ENCODE measurements at regions not wholly inside any gene's neighbourhood (a gene's known extent, or its start where the extent isn't known, plus 50 kb on each side); places are given as distances from the start of the nearest gene placed in this dataset.
"Not testable (repeated sequence)": the region's sequence is repeated elsewhere in the genome, so short reads cannot be mapped to it uniquely, and the experiment has no call there.

- H3K36me3 ChIP-seq (ENCODE audit: control insufficient read depth in 4 of 4, insufficient read depth in 4 of 4, low read length in 3 of 4) = no peaks in the 10 kb centered on the region
- ChIA-PET CTCF (no interaction called here), POLR2A (no interaction called here)
- H3K4me3 ChIP-seq (ENCODE audit: control insufficient read depth in 1 of 7, extremely low read depth in 1 of 7, insufficient read depth in 4 of 7, low read depth in 2 of 7, low read length in 6 of 7) = no peak overlapping the region
- DNase-seq = no peak
- H3K4me1 ChIP-seq (ENCODE audit: control extremely low read depth in 1 of 4, control insufficient read depth in 4 of 4, insufficient read depth in 4 of 4, low read length in 3 of 4) = no peaks in the 10 kb centered on the region
- no peak overlapping the region for H3K27ac ChIP-seq (ENCODE audit: insufficient read depth in 1 of 2, low read depth in 1 of 2, low read length in 2 of 2, poor library complexity in 1 of 2, severe bottlenecking in 2 of 2)
- no peaks in the 10 kb centered on the region for H3K9me3 ChIP-seq (ENCODE audit: control extremely low read depth in 1 of 5, control insufficient read depth in 4 of 5, insufficient read depth in 2 of 5, low read depth in 1 of 5, low read length in 4 of 5)
- H3K27me3 ChIP-seq (replicated peaks in 2 of 5; ENCODE audit: control insufficient read depth in 4 of 5, insufficient read depth in 5 of 5, low read length in 4 of 5) = no peaks in the 10 kb centered on the region
These were observed 226.8 kb downstream of the AEBP2 start for GRCh38 chr12:19666070-19666469.

- no peak for DNase-seq
- Histone ChIP-seq H3K27me3 (replicated peaks in 2 of 5; ENCODE audit: control insufficient read depth in 4 of 5, insufficient read depth in 5 of 5, low read length in 4 of 5) (no peaks in the 10 kb centered on the region), H3K4me1 (ENCODE audit: control extremely low read depth in 1 of 4, control insufficient read depth in 4 of 4, insufficient read depth in 4 of 4, low read length in 3 of 4) (no peaks in the 10 kb centered on the region), H3K9me3 (ENCODE audit: control extremely low read depth in 1 of 5, control insufficient read depth in 4 of 5, insufficient read depth in 2 of 5, low read depth in 1 of 5, low read length in 4 of 5) (no peaks in the 10 kb centered on the region), H3K27ac (ENCODE audit: insufficient read depth in 1 of 2, low read depth in 1 of 2, low read length in 2 of 2, poor library complexity in 1 of 2, severe bottlenecking in 2 of 2) (no peak overlapping the region), H3K36me3 (ENCODE audit: control insufficient read depth in 4 of 4, insufficient read depth in 4 of 4, low read length in 3 of 4) (no peaks in the 10 kb centered on the region), H3K4me3 (ENCODE audit: control insufficient read depth in 1 of 7, extremely low read depth in 1 of 7, insufficient read depth in 4 of 7, low read depth in 2 of 7, low read length in 6 of 7) (no peak overlapping the region)
- WGBS (ENCODE audit: insufficient coverage) = 100% methylated on average over 1 of the region's 1 CpG
- ChIA-PET POLR2A (no interaction called here), CTCF (no interaction called here)
These were observed 230.5 kb downstream of the AEBP2 start for GRCh38 chr12:19669793-19670192.

- no peaks in the 10 kb centered on the region for H3K27me3 ChIP-seq (replicated peaks in 2 of 5; ENCODE audit: control insufficient read depth in 4 of 5, insufficient read depth in 5 of 5, low read length in 4 of 5)
- no peaks in the 10 kb centered on the region for H3K4me1 ChIP-seq (ENCODE audit: control extremely low read depth in 1 of 4, control insufficient read depth in 4 of 4, insufficient read depth in 4 of 4, low read length in 3 of 4)
- DNase-seq = no peak
- no peak overlapping the region for H3K4me3 ChIP-seq (ENCODE audit: control insufficient read depth in 1 of 7, extremely low read depth in 1 of 7, insufficient read depth in 4 of 7, low read depth in 2 of 7, low read length in 6 of 7)
- H3K9me3 ChIP-seq (ENCODE audit: control extremely low read depth in 1 of 5, control insufficient read depth in 4 of 5, insufficient read depth in 2 of 5, low read depth in 1 of 5, low read length in 4 of 5) = no peaks in the 10 kb centered on the region
- CTCF ChIA-PET = no interaction called here
- H3K27ac ChIP-seq (ENCODE audit: insufficient read depth in 1 of 2, low read depth in 1 of 2, low read length in 2 of 2, poor library complexity in 1 of 2, severe bottlenecking in 2 of 2) = no peak overlapping the region
- POLR2A ChIA-PET = no interaction called here
- no peaks in the 10 kb centered on the region for H3K36me3 ChIP-seq (ENCODE audit: control insufficient read depth in 4 of 4, insufficient read depth in 4 of 4, low read length in 3 of 4)
These were observed 232.4 kb downstream of the AEBP2 start for GRCh38 chr12:19671695-19672094.

- CTCF ChIA-PET = interaction anchor here (1.5 kb wide), 1 partner anchor 60 kb away, joined by 3 read pairs; no protein-coding TSS in a partner anchor
- Histone ChIP-seq H3K36me3 (ENCODE audit: control insufficient read depth in 4 of 4, insufficient read depth in 4 of 4, low read length in 3 of 4) (no peaks in the 10 kb centered on the region), H3K27me3 (replicated peaks in 2 of 5; ENCODE audit: control insufficient read depth in 4 of 5, insufficient read depth in 5 of 5, low read length in 4 of 5) (no peaks in the 10 kb centered on the region), H3K4me1 (ENCODE audit: control extremely low read depth in 1 of 4, control insufficient read depth in 4 of 4, insufficient read depth in 4 of 4, low read length in 3 of 4) (no peaks in the 10 kb centered on the region), H3K27ac (ENCODE audit: insufficient read depth in 1 of 2, low read depth in 1 of 2, low read length in 2 of 2, poor library complexity in 1 of 2, severe bottlenecking in 2 of 2) (no peak overlapping the region), H3K4me3 (ENCODE audit: control insufficient read depth in 1 of 7, extremely low read depth in 1 of 7, insufficient read depth in 4 of 7, low read depth in 2 of 7, low read length in 6 of 7) (no peak overlapping the region), H3K9me3 (ENCODE audit: control extremely low read depth in 1 of 5, control insufficient read depth in 4 of 5, insufficient read depth in 2 of 5, low read depth in 1 of 5, low read length in 4 of 5) (peaks cover 0 to 2% (median 0%) of the 10 kb centered on the region in 5 experiments)
- no CpG with 5 or more reads among the region's 3 CpGs for WGBS (ENCODE audit: insufficient coverage)
- no peak for DNase-seq
- POLR2A ChIA-PET = no interaction called here
These were observed 235.1 kb downstream of the AEBP2 start for GRCh38 chr12:19674437-19674836.

- no peak overlapping the region for H3K4me3 ChIP-seq (ENCODE audit: control insufficient read depth in 1 of 7, extremely low read depth in 1 of 7, insufficient read depth in 4 of 7, low read depth in 2 of 7, low read length in 6 of 7)
- ChIA-PET CTCF (interaction anchor here (1.5 kb wide), 1 partner anchor 61 kb away, joined by 3 read pairs; no protein-coding TSS in a partner anchor), POLR2A (no interaction called here)
These were observed 236.1 kb downstream of the AEBP2 start for GRCh38 chr12:19675361-19675760.

GRCh38 chr12:19678501-19678900 is 239.2 kb downstream of the AEBP2 start:
- H3K36me3 ChIP-seq (ENCODE audit: control insufficient read depth in 4 of 4, insufficient read depth in 4 of 4, low read length in 3 of 4); H3K4me1 ChIP-seq (ENCODE audit: control extremely low read depth in 1 of 4, control insufficient read depth in 4 of 4, insufficient read depth in 4 of 4, low read length in 3 of 4); DNase-seq; H3K4me3 ChIP-seq (ENCODE audit: control insufficient read depth in 1 of 7, extremely low read depth in 1 of 7, insufficient read depth in 4 of 7, low read depth in 2 of 7, low read length in 6 of 7); H3K27me3 ChIP-seq (replicated peaks in 2 of 5; ENCODE audit: control insufficient read depth in 4 of 5, insufficient read depth in 5 of 5, low read length in 4 of 5); CTCF ChIA-PET; H3K27ac ChIP-seq (ENCODE audit: insufficient read depth in 1 of 2, low read depth in 1 of 2, low read length in 2 of 2, poor library complexity in 1 of 2, severe bottlenecking in 2 of 2); H3K9me3 ChIP-seq (ENCODE audit: control extremely low read depth in 1 of 5, control insufficient read depth in 4 of 5, insufficient read depth in 2 of 5, low read depth in 1 of 5, low read length in 4 of 5); POLR2A ChIA-PET: not testable (repeated sequence)
- 100% methylated on average over 1 of the region's 3 CpGs for WGBS (ENCODE audit: insufficient coverage)

More at GRCh38 chr12:19675361-19675760, 236.1 kb downstream of the AEBP2 start:
- Histone ChIP-seq H3K27ac (ENCODE audit: insufficient read depth in 1 of 2, low read depth in 1 of 2, low read length in 2 of 2, poor library complexity in 1 of 2, severe bottlenecking in 2 of 2) (no peak overlapping the region), H3K27me3 (replicated peaks in 2 of 5; ENCODE audit: control insufficient read depth in 4 of 5, insufficient read depth in 5 of 5, low read length in 4 of 5) (no peaks in the 10 kb centered on the region), H3K9me3 (ENCODE audit: control extremely low read depth in 1 of 5, control insufficient read depth in 4 of 5, insufficient read depth in 2 of 5, low read depth in 1 of 5, low read length in 4 of 5) (peaks cover 0 to 2% (median 0%) of the 10 kb centered on the region in 5 experiments), H3K4me1 (ENCODE audit: control extremely low read depth in 1 of 4, control insufficient read depth in 4 of 4, insufficient read depth in 4 of 4, low read length in 3 of 4) (no peaks in the 10 kb centered on the region), H3K36me3 (ENCODE audit: control insufficient read depth in 4 of 4, insufficient read depth in 4 of 4, low read length in 3 of 4) (no peaks in the 10 kb centered on the region)
- DNase-seq = no peak
- WGBS (ENCODE audit: insufficient coverage) = 86% methylated on average over 1 of the region's 2 CpGs

GRCh38 chr12:19681007-19681406 is 241.7 kb downstream of the AEBP2 start:
- H3K36me3 ChIP-seq (ENCODE audit: control insufficient read depth in 4 of 4, insufficient read depth in 4 of 4, low read length in 3 of 4) = no peaks in the 10 kb centered on the region
- no peaks in the 10 kb centered on the region for H3K27me3 ChIP-seq (replicated peaks in 2 of 5; ENCODE audit: control insufficient read depth in 4 of 5, insufficient read depth in 5 of 5, low read length in 4 of 5)
- H3K9me3 ChIP-seq (ENCODE audit: control extremely low read depth in 1 of 5, control insufficient read depth in 4 of 5, insufficient read depth in 2 of 5, low read depth in 1 of 5, low read length in 4 of 5) = peaks cover 0 to 2% (median 0%) of the 10 kb centered on the region in 5 experiments
- CTCF ChIA-PET = no interaction called here
- POLR2A ChIA-PET = no interaction called here
- no peak for DNase-seq
- no peak overlapping the region for H3K4me3 ChIP-seq (ENCODE audit: control insufficient read depth in 1 of 7, extremely low read depth in 1 of 7, insufficient read depth in 4 of 7, low read depth in 2 of 7, low read length in 6 of 7)
- 82% methylated on average over 2 of the region's 3 CpGs for WGBS (ENCODE audit: insufficient coverage)
- no peaks in the 10 kb centered on the region for H3K4me1 ChIP-seq (ENCODE audit: control extremely low read depth in 1 of 4, control insufficient read depth in 4 of 4, insufficient read depth in 4 of 4, low read length in 3 of 4)
- H3K27ac ChIP-seq (ENCODE audit: insufficient read depth in 1 of 2, low read depth in 1 of 2, low read length in 2 of 2, poor library complexity in 1 of 2, severe bottlenecking in 2 of 2) = no peak overlapping the region

All from common myeloid progenitor, CD34-positive (primary cell).